Posterior cingulate gyrus (tissue), 11 donors: ENCODE measurements at regions not wholly inside any gene's neighbourhood (a gene's known extent, or its start where the extent isn't known, plus 50 kb on each side); places are given as distances from the start of the nearest gene placed in this dataset.

Experiments used
- DNase-seq, 10 donors: peaks; one replicate each; pipeline versions ENCODE4 v3.0.0 to v3.0.0-alpha.2; 2020 to 2021; ENCODE audit warnings: mixed read lengths in 3 of 10
- intact Hi-C: fragments of 100-400 bp; cut with DNase I; formaldehyde crosslinking; loops from one replicate; pipeline ENCODE4 v1.15.1; 2023

DNA sequence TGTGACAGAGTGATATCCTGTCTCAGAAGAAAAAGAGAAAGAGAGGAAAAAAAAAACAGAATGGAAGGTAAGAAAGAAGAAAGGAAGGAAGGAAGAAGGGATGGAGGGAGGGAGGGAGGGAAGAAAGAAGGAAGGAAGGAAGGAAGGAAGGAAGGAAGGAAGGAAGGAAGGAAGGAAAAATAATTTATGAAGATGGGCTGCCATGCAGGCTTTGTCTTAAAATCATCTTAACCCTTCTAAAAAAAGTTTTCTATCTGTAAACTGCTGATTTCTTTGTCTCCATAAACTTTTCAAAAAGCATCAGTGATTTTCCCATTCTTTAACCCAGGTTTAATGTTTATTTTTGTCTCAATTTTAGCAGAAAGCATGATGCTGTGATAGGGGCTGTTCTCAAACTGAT, 1154.1 kb upstream of the CDH6 start:
- intact Hi-C loops = no loop called here
- DNase-seq = no peak

DNA sequence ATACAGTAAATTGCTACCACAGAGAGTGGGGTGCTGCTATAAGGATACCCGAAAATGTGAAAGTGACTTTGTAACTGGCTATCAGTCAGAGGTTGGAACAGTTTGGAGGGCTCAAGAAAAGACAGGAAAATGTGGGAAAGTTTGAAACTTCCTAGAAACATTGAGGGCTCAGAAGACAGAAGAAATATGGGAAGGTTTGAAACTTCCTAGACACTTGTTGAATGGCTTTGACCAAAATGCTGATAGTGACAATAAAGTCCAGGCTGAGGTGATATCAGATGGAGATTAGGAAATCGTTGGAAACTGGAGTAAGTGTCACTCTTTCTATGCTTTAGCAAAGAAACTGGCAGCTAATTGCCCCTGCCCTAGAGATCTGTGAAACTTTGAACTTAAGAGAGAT, 1158.6 kb upstream of the CDH6 start:
- no peak for DNase-seq
- intact Hi-C loops = no loop called here

GRCh38 chr5:30030101-30030500, 1163.4 kb upstream of the CDH6 start:
- intact Hi-C loops = no loop called here
- no peak for DNase-seq

DNA sequence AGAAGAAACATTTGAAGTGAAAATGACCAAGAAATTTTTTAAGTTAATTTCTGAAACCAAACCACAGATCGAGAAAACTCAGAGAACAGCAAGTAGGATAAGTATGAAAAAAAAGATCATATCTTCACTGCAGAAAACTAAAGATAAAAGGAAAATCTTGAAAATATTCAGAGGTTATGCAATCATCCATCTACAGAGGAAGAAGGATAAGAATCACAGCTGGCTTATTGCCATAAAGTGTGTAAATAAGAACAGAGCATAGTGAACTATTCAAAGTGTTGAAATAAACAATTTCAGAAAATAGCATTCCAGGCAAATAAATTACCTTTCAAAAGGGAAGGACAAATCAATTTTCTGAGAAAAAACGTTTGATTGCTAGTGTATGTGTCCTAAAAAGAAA, 1191.7 kb upstream of the CDH6 start:
- intact Hi-C loops = no loop called here
- no peak for DNase-seq

DNA sequence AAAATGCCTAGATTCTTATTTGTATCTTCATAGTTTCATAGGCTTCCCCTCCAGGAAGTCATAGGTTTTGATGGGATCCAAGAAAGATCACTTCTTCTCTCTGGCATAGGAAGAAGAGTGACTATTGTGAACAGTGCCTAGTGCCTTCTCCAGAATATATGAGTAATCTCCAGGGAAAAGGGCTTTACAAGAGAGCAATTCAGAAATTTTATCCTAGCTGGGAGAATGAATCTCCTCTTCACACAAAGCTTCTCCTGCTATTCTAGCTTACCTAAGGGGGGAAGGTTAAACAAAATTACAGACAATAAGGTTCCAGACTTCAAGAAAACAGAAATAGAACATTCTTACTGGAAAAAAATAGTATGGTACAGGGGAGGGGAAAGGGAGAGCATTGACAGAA, 1193.3 kb upstream of the CDH6 start:
- intact Hi-C loops = no loop called here
- no peak for DNase-seq

DNA sequence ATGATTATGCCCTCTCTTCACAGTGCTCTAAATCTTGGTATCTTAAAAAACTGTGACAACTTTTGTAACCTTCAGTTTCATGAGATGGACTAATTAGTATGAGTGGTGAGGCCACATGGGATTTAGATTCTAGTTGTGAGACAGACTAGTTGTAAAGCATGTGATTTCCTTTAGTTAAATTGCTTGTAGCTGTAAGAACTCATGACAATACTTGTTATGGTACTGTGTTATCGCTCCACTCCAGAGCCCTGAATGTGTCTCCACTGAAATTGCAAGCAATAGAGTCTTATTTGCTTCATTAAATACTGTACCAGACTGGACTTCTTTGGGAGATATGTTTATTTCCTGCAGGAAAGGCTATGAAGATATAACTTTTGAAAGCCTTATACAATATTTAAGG, 1198.3 kb upstream of the CDH6 start:
- no peak for DNase-seq
- intact Hi-C loops = no loop called here

- intact Hi-C loops = no loop called here
Measured at GRCh38 chr5:29994519-29994918, 1199.0 kb upstream of the CDH6 start.

DNA sequence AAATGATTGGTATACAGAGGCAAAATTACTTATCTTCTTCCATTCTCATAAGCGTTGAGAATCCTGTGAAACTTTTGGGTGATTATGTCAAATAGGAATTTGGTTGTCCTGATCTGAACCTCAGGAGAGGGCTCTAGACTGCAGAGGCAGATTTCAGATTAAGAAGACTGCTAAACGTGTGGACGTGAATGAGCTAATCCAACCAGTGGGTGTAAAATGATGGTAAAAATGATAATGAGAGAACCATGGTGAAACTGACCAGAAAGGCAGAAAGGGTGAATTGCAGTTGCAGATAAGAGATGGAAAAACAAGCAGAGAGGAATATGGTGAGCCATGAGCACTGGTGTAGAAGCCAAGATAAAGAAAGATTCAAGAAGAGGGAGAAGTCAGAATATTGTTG, 1200.2 kb upstream of the CDH6 start:
- intact Hi-C loops = no loop called here

More at GRCh38 chr5:29994519-29994918, 1199.0 kb upstream of the CDH6 start:
- no peak for DNase-seq

GRCh38 chr5:29992248-29992647, 1201.2 kb upstream of the CDH6 start:
- DNase-seq = no peak
- intact Hi-C loops = no loop called here

More for the DNA sequence above, 1200.2 kb upstream of the CDH6 start:
- DNase-seq = no peak

DNA sequence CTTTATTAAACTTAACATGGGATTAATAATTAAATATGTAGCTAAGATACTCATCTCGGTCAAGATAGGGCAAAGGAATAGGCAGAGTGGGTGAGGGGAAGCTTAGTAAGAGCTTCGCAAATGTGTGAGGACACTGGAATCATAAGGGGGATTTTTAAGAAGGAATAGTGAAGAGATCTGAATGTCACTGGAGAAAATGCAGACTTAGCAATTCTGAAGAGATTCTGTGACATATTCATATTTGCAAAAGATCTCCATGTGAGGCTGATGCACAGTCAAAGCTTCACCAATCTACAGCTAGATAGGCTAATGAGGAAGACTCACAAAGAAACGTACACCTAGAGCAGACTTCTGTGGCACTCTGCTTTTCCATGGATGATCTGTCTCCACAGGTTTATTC, 1202.8 kb upstream of the CDH6 start:
- intact Hi-C loops = no loop called here
- DNase-seq = no peak

- DNase-seq = no peak
Measured at GRCh38 chr5:29984156-29984540, 1209.3 kb upstream of the CDH6 start.

DNA sequence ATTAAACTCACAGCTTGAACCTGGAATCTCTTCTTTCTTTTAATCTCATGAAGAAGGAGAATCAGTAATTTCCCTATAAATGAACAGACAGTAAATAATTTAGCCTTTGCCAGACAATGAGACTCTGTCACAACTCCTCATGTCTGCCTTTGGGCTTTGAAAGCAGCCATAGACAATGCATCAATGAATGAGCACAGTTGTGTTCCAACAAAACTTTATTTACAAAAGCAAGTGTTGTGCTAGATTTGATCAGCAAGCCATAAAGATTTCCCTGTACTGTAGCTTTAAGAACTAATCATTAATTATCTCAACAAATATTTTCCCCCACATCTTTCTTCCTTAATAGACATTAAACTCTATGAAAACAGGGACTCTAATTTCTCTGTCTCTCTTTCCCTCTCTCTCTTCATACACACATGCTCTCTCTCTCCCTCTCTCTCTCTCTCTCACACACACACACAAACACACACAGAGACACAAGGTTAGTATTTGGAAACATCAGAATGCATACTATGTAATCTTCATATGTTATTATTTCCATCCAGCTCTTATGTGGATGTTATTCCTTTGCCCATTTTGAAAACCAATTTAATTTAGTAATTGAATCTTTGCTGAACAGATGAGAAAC, 1209.8 kb upstream of the CDH6 start:
- intact Hi-C loops = no loop called here
- DNase-seq = no peak

More at GRCh38 chr5:29984156-29984540, 1209.3 kb upstream of the CDH6 start:
- intact Hi-C loops = no loop called here

DNA sequence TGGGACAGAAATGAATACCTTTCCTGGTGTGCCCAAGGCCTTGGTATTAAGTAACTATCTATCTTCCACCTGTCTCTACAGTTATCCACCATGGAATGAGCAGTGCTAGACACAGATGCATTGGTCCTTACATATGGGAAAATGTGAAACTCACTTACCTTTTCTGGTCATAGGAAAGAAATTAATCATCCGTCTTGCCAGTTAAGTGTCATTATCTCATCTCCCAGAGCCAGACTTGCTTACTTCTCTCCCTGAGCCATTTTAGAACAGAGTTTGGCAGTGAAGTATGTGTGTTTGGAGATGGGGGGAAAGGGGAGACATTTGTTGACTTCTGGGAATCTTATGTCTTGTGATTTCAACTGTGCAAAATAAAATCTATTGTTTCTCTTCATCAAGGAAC, 1211.0 kb upstream of the CDH6 start:
- no peak for DNase-seq
- intact Hi-C loops = no loop called here

DNA sequence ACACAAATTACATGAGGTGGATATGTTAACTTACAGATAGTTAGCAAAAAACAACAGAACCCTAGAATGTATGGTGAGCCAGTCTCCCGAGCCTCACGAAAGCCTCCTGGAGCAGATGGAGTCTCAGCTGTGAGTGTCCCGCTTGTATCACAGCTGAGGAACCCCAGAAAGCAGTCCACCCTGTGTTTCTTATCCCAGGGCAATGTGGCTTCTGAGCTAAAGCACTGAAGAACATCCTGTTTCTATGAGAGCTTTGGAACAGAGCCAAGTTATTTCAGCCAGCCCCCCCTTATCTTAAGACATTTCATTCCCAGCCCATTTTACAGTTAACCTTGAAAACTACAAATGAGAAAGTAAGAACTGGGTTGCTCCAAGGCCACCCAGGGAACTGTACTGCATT, 1220.9 kb upstream of the CDH6 start:
- intact Hi-C loops = no loop called here

GRCh38 chr5:29963956-29964355, 1229.5 kb upstream of the CDH6 start:
- intact Hi-C loops = no loop called here
- no peak for DNase-seq

More for the DNA sequence above, 1220.9 kb upstream of the CDH6 start:
- DNase-seq = no peak

GRCh38 chr5:29960323-29960722, 1233.2 kb upstream of the CDH6 start:
- intact Hi-C loops = no loop called here
- DNase-seq = no peak

GRCh38 chr5:29950416-29951145, 1242.9 kb upstream of the CDH6 start:
- no peak for DNase-seq
- intact Hi-C loops = no loop called here

DNA sequence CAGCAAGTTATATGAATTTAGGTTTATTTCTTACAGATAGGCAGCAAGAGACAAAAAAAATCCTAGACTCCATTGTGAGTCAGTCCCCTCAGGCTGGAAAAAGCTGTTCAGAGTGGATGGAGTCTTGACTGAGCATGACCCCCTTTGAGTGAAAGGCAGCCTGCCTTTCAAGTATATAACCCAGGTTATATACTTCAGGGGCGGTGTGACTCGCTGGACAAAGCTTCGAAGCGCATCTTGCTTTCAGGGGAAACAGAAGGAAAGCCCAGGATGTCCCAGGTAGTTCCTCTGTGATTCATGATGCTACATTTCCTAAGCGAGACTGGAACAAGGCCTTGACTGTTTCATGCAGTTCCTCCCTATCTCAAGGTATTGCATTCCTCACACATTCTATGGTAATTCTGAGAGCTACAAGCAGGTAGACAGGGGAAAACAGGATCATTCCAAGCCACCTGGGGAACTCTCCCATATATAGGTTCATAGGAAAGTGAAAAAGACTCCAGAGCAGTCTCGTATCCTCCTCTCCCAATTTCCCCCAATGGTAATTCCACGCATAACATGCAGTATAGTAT, 1244.1 kb upstream of the CDH6 start:
- intact Hi-C loops = no loop called here
- no peak for DNase-seq

DNA sequence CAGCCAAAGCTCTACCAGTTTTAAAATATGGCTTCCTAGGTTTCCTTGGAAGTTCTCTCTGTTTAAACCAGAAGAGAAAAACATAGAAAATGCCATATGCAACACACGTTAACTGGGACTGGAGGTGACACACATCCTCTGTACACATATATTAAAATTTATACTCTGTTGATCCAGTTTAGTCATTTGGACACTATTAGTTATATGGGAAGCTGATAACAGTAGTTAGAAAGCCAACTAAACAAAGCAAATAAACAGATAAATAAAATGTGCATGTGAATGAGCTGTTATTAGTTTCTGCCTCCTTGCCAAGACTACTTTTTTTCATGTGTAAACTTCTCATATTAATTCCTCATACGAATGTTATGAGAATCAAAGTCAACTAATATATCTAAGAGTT, 1249.2 kb upstream of the CDH6 start:
- intact Hi-C loops = no loop called here
- no peak for DNase-seq

DNA sequence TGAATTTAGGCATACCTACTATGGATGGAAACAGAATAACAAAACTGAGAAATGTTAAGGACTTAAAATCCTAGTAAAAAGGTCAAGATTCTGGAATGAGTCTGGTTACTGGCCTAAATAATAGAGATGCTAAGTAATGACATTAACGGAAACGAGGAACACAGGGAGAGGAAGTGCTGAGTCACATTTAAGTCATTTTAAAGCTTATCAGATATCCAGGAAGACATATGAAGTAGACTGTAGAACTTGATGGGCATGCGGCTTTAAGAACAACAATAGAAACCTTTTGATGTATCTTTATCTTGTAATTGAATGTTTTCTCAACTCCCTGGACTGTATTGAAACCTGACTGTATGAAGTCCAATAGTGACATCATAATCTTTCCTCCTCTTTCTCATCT, 1251.4 kb upstream of the CDH6 start:
- intact Hi-C loops = no loop called here
- DNase-seq = no peak

- intact Hi-C loops = no loop called here
Measured at GRCh38 chr5:29939988-29940387, 1253.5 kb upstream of the CDH6 start.

DNA sequence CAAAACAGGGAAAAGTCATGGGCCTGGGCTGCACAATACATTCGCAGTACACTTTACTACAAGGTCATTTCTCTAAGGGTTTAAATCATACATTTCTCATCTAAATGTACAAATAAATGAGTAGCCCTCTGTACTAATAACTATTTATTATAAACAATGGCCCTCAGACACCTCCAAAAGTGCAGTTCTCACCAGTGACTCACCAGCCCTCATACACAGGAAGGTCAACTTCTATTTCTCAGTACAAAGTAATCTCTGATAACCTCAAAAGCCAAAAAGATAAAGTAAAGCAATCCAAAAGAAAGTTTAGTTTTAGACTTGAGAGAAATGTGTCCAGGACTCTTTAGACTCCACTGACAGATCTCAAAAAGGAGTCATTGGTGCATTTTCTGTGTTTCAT, 1258.1 kb upstream of the CDH6 start:
- no peak for DNase-seq
- intact Hi-C loops = no loop called here

More at GRCh38 chr5:29939988-29940387, 1253.5 kb upstream of the CDH6 start:
- DNase-seq = no peak
